ENCODE measurements at regions not wholly inside any gene's neighbourhood (a gene's known extent, or its start where the extent isn't known, plus 50 kb on each side); places are given as distances from the start of the nearest gene placed in this dataset.

DNA sequence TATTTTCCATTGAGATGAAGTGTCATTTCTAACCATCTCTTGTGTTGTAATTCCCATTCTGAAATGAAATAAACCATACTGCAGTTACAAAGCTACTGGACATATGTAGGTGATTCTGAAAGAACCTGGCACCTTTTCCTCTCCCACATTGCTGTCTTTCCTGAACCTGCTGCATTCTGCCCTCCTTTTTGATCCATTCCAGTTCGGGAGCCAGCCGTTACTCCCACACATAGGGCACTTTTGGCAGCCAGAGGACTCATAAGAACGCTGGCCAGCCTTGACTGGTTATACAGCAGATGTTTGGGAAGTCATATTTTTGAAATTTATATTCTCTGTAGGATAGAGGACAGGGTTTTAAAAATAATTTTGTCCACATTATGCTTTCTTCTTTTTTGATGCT is 369.8 kb upstream of the CDH7 start:
- no peak for TF ChIP-seq POLR2A (IDR thresholded peaks at IDR 0.05; ENCODE audit: low read depth)
- TF ChIP-seq, protein P1, sequence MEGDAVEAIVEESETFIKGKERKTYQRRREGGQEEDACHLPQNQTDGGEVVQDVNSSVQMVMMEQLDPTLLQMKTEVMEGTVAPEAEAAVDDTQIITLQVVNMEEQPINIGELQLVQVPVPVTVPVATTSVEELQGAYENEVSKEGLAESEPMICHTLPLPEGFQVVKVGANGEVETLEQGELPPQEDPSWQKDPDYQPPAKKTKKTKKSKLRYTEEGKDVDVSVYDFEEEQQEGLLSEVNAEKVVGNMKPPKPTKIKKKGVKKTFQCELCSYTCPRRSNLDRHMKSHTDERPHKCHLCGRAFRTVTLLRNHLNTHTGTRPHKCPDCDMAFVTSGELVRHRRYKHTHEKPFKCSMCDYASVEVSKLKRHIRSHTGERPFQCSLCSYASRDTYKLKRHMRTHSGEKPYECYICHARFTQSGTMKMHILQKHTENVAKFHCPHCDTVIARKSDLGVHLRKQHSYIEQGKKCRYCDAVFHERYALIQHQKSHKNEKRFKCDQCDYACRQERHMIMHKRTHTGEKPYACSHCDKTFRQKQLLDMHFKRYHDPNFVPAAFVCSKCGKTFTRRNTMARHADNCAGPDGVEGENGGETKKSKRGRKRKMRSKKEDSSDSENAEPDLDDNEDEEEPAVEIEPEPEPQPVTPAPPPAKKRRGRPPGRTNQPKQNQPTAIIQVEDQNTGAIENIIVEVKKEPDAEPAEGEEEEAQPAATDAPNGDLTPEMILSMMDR (IDR thresholded peaks at IDR 0.05): no peak
- no peak for TF ChIP-seq POLR2AphosphoS5 (IDR thresholded peaks at IDR 0.05)
- TF ChIP-seq EP300 (IDR thresholded peaks at IDR 0.05): no peak
- H3K27ac ChIP-seq (replicated peaks in 1 of 4): no peak overlapping the region
- intact Hi-C loops (cut with DNase I): no loop called here
- no peaks in the 10 kb centered on the region for H3K9me3 ChIP-seq
- H3K27me3 ChIP-seq: no peaks in the 10 kb centered on the region
- H3K36me3 ChIP-seq: no peaks in the 10 kb centered on the region
- no peak for DNase-seq (ENCODE audit: extremely low spot score)
- no peak overlapping the region for H3K4me3 ChIP-seq
- 34% methylated on average over 3 of the region's 3 CpGs for WGBS
- H3K4me1 ChIP-seq: no peaks in the 10 kb centered on the region

DNA sequence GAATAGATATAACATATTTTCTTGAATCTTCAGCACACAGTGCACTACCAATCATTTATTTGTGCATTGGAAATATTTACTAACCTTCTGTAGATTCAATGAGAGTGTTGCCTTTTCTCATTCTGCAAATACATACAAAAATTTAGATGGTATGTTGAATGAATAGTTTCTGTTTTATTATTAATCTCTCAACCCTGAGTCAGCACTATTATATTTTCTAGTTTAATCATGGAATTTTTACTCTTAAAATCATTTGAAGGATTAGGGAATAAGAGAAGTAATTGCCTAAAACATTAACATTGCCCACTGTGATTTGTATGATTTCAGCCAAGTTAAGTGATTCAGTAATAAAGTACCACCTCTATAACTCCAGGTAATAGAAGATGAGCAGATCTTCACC is 370.2 kb upstream of the CDH7 start:
- H3K27ac ChIP-seq (replicated peaks in 1 of 4): no peak overlapping the region
- H3K4me1 ChIP-seq: no peaks in the 10 kb centered on the region
- H3K36me3 ChIP-seq: no peaks in the 10 kb centered on the region
- H3K27me3 ChIP-seq: no peaks in the 10 kb centered on the region
- intact Hi-C loops (cut with DNase I): no loop called here
- TF ChIP-seq, protein P1 (IDR thresholded peaks at IDR 0.05): no peak
- TF ChIP-seq POLR2AphosphoS5 (IDR thresholded peaks at IDR 0.05) (no peak), EP300 (IDR thresholded peaks at IDR 0.05) (no peak), POLR2A (IDR thresholded peaks at IDR 0.05; ENCODE audit: low read depth) (no peak)
- no peaks in the 10 kb centered on the region for H3K9me3 ChIP-seq
- DNase-seq (ENCODE audit: extremely low spot score): no peak
- no peak overlapping the region for H3K4me3 ChIP-seq

- DNase-seq (ENCODE audit: extremely low spot score): no peak
- Histone ChIP-seq H3K4me3 (no peak overlapping the region), H3K27me3 (no peaks in the 10 kb centered on the region), H3K27ac (replicated peaks in 1 of 4) (no peak overlapping the region), H3K4me1 (no peaks in the 10 kb centered on the region), H3K9me3 (no peaks in the 10 kb centered on the region), H3K36me3 (no peaks in the 10 kb centered on the region)
- TF ChIP-seq, protein P1 (IDR thresholded peaks at IDR 0.05): no peak
- no peak for TF ChIP-seq POLR2A (IDR thresholded peaks at IDR 0.05; ENCODE audit: low read depth)
- TF ChIP-seq POLR2AphosphoS5 (IDR thresholded peaks at IDR 0.05): no peak
- TF ChIP-seq EP300 (IDR thresholded peaks at IDR 0.05): no peak
- intact Hi-C loops (cut with DNase I): no loop called here
- 67% methylated on average over 3 of the region's 3 CpGs for WGBS
These were observed 377.9 kb upstream of the CDH7 start for GRCh38 chr18:65372904-65373303.

DNA sequence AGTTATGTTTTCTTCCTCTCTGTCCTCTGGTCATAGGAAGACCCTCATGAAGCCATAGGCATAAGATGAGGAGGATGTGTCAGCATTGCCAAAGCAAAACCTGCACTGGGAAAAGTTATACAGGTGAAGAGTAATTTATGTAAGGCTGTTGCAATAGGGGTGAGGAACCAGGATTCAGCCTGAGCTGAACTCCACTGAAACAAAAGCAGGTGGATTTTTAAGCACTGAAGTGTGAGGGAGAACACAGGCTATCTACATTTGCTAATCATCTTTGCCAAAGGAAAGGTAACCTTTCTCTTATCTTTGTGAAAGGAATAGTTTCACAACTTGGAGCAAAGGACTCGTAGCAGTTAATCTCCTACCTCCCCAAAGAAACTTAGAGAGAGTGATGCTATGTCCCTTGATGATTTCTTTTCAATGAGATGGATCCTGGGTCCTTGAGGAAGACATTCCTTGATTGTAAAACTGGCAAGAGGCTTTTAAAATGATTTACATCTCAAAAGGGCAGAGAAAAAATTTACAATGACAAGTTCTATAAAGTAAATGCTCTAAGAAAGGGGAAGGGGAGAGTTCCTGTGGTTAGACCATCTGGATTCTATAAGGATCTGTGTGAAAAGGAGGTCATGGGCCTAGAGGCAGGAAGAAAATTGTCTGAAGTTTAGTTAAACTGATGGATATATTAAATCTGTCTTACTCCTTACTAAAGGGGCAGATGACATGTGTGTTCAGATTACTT is 385.4 kb upstream of the CDH7 start:
- no peaks in the 10 kb centered on the region for H3K9me3 ChIP-seq
- H3K4me1 ChIP-seq: no peaks in the 10 kb centered on the region
- no peak for TF ChIP-seq POLR2A (IDR thresholded peaks at IDR 0.05; ENCODE audit: low read depth)
- no peak for TF ChIP-seq EP300 (IDR thresholded peaks at IDR 0.05)
- no peak for TF ChIP-seq POLR2AphosphoS5 (IDR thresholded peaks at IDR 0.05)
- 43% methylated on average over 1 of the region's 1 CpG for WGBS
- no peaks in the 10 kb centered on the region for H3K36me3 ChIP-seq
- H3K4me3 ChIP-seq: no peak overlapping the region
- no peak overlapping the region for H3K27ac ChIP-seq (replicated peaks in 1 of 4)
- intact Hi-C loops (cut with DNase I): no loop called here
- H3K27me3 ChIP-seq: no peaks in the 10 kb centered on the region
- no peak for DNase-seq (ENCODE audit: extremely low spot score)

DNA sequence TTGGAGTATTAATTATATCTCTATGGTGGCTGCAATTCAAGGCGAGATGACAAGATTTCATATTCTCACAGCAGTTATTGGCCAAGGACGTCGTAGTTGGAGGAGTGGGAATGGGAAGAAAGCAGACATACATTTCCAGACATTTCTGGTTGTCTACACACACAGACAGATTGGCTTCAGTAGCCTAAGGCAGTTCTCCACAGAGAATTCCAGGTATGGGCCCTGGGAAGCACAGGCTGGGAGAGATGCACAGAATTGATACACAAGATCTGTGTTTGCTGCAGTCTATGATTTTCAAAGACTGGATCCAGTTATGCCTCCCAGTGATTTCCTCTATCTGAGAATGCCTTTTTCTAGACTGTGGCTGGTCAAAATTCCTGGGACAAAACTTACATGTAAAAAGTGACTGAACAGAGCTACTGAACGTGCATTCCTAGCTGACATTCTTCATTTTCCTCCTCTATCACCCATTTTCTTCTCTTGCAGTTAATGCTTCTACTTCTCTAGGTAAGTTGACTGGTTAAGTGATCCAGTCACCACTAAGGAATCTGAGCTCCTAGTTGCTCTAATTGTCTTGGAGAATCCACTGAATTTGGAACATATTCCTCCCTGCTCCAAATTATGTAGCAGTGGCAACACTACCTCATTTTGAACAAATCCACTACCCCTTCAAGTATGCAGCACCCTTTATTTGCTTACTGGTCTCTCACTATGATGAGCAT is 386.7 kb upstream of the CDH7 start:
- H3K4me1 ChIP-seq: no peaks in the 10 kb centered on the region
- DNase-seq (ENCODE audit: extremely low spot score): no peak
- H3K36me3 ChIP-seq: no peaks in the 10 kb centered on the region
- intact Hi-C loops (cut with DNase I): no loop called here
- no peak overlapping the region for H3K4me3 ChIP-seq
- TF ChIP-seq POLR2AphosphoS5 (IDR thresholded peaks at IDR 0.05) (no peak), POLR2A (IDR thresholded peaks at IDR 0.05; ENCODE audit: low read depth) (no peak), EP300 (IDR thresholded peaks at IDR 0.05) (no peak)
- TF ChIP-seq, protein P1 (IDR thresholded peaks at IDR 0.05): no peak
- H3K27me3 ChIP-seq: no peaks in the 10 kb centered on the region
- 66% methylated on average over 4 of the region's 4 CpGs for WGBS
- H3K9me3 ChIP-seq: no peaks in the 10 kb centered on the region
- no peak overlapping the region for H3K27ac ChIP-seq (replicated peaks in 1 of 4)

Data from esophagus muscularis mucosa (tissue), 4 donors.